GM23338 (cell line): ENCODE measurements at regions not wholly inside any gene's neighbourhood (a gene's known extent, or its start where the extent isn't known, plus 50 kb on each side); places are given as distances from the start of the nearest gene placed in this dataset.

Experiments
- ATAC-seq: fragments of 200-7000 bp; cut with Tn5 transposase; 3 replicates; pipeline ENCODE4 v1.9.1; 2020
- DNase-seq: peaks from one replicate; pipeline ENCODE4 v3.0.0-alpha.2; 2015; ENCODE audit warnings: low spot score
- H2AFZ ChIP-seq: fragments of 200-600 bp; sonication (generic); 2 replicates; pipeline ENCODE4 v1.8.0; 2016; ENCODE audit warnings: antibody characterized with exemption, mild to moderate bottlenecking, moderate library complexity
- H3F3A ChIP-seq: fragments of 200-600 bp; sonication (generic); replicated peaks from 2 replicates; pipeline ENCODE4 v1.8.0; 2017; ENCODE audit warnings: antibody characterized with exemption, mixed run types, low read depth
- H3K27ac ChIP-seq: fragments of 200-600 bp; sonication (generic); 2 replicates; pipeline ENCODE4 v1.6.1; 2016; ENCODE audit warnings: low read depth
- H3K27me3 ChIP-seq: fragments of 200-600 bp; sonication (generic); 2 replicates; pipeline ENCODE4 v1.8.0; 2016; ENCODE audit warnings: mild to moderate bottlenecking, mixed run types, moderate library complexity; ENCODE audit not compliant: insufficient read depth
- H3K36me3 ChIP-seq: fragments of 200-600 bp; sonication (generic); 2 replicates; pipeline ENCODE4 v1.8.0; 2016; ENCODE audit warnings: mild to moderate bottlenecking; ENCODE audit not compliant: insufficient read depth
- H3K4me1 ChIP-seq: fragments of 200-600 bp; sonication (generic); 2 replicates; pipeline ENCODE4 v1.8.0; 2016; ENCODE audit warnings: mild to moderate bottlenecking, moderate library complexity; ENCODE audit not compliant: insufficient read depth
- H3K4me2 ChIP-seq: fragments of 200-600 bp; sonication (generic); 2 replicates; pipeline ENCODE4 v1.7.1; 2017; ENCODE audit warnings: mixed run types
- H3K4me3 ChIP-seq: fragments of 200-600 bp; sonication (generic); 2 replicates; pipeline ENCODE4 v1.6.1; 2016; ENCODE audit warnings: mixed run types
- H3K79me2 ChIP-seq: fragments of 200-600 bp; sonication (generic); replicated peaks from 2 replicates; pipeline ENCODE4 v1.8.0; 2017; ENCODE audit warnings: mild to moderate bottlenecking; ENCODE audit not compliant: insufficient read depth
- H3K9me2 ChIP-seq: fragments of 200-600 bp; sonication (generic); 2 replicates; pipeline ENCODE4 v1.8.0; 2017; ENCODE audit not compliant: insufficient read depth
- H4K20me1 ChIP-seq: fragments of 200-600 bp; sonication (generic); replicated peaks from 2 replicates; pipeline ENCODE4 v1.8.0; 2017; ENCODE audit warnings: mild to moderate bottlenecking; ENCODE audit not compliant: insufficient read depth
- H3K27ac Mint-ChIP-seq: 2 replicates; pipeline ENCODE4 v1.8.0; 2020; ENCODE audit warnings: inconsistent platforms, mild to moderate bottlenecking, moderate library complexity, mixed read lengths
- H3K27me3 Mint-ChIP-seq: 3 replicates; pipeline ENCODE4 v1.8.0; 2022; ENCODE audit warnings: low read depth, mild to moderate bottlenecking, moderate library complexity, mixed read lengths, inconsistent platforms; ENCODE audit not compliant: insufficient read depth, poor library complexity
- H3K36me3 Mint-ChIP-seq: 3 replicates; pipeline ENCODE4 v1.8.0; 2021; ENCODE audit warnings: low read depth, mild to moderate bottlenecking, inconsistent platforms, moderate library complexity, mixed read lengths
- H3K4me1 Mint-ChIP-seq: 3 replicates; pipeline ENCODE4 v1.8.0; 2020; ENCODE audit warnings: mild to moderate bottlenecking, inconsistent platforms, mixed read lengths
- H3K4me3 Mint-ChIP-seq: 3 replicates; pipeline ENCODE4 v1.8.0; 2021; ENCODE audit warnings: moderate library complexity, mild to moderate bottlenecking, inconsistent platforms, mixed read lengths
- H3K9me3 Mint-ChIP-seq: 3 replicates; pipeline ENCODE4 v1.8.0; 2020; ENCODE audit warnings: moderate library complexity, mild to moderate bottlenecking, inconsistent platforms, mixed read lengths
- CREB1 ChIP-seq: fragments of 250-450 bp; sonication (Bioruptor Pico); IDR thresholded peaks from 2 replicates; pipeline ENCODE4 v1.5.0; 2020; ENCODE audit warnings: low read depth, mild to moderate bottlenecking, moderate library complexity
- CTCF ChIP-seq, 2 experiments: fragments of 200-600 bp in 1 of 2; sonication (generic) in 1 of 2; conservative IDR thresholded peaks; 2 replicates each; pipeline versions ENCODE4 v1.5.1 to v1.6.1; 2016 to 2017; ENCODE audit warnings: antibody characterized with exemption in 2 of 2, low read depth in 2 of 2, mild to moderate bottlenecking in 2 of 2, moderate library complexity in 1 of 2
- ETS1 ChIP-seq: IDR thresholded peaks from 2 replicates; pipeline ENCODE4 v1.6.1; 2016; ENCODE audit warnings: antibody characterized with exemption
- EZH2phosphoT487 ChIP-seq: fragments of 200-600 bp; sonication (generic); IDR thresholded peaks from one replicate; pipeline ENCODE4 v1.8.1; 2018; ENCODE audit warnings: antibody characterized with exemption; ENCODE audit not compliant: unreplicated experiment
- JUNB ChIP-seq: IDR thresholded peaks from one replicate; pipeline ENCODE4 v1.6.1; 2016; ENCODE audit warnings: antibody characterized with exemption; ENCODE audit not compliant: unreplicated experiment
- NANOG ChIP-seq: IDR thresholded peaks from 2 replicates; pipeline ENCODE4 v1.6.1; 2016; ENCODE audit warnings: antibody characterized with exemption, borderline replicate concordance
- POLR2AphosphoS5 ChIP-seq: IDR thresholded peaks from 2 replicates; pipeline ENCODE4 v1.6.1; 2016; ENCODE audit warnings: antibody characterized with exemption, low read depth
- STAT1 ChIP-seq: IDR thresholded peaks from one replicate; pipeline ENCODE4 v1.6.1; 2016; ENCODE audit warnings: antibody characterized with exemption; ENCODE audit not compliant: unreplicated experiment
- ZNF331 ChIP-seq: fragments of 250-450 bp; sonication (Bioruptor Pico); IDR thresholded peaks from 2 replicates; pipeline ENCODE4 v1.5.0; 2020; ENCODE audit warnings: low read depth, mild to moderate bottlenecking, moderate library complexity
- TF ChIP-seq, protein P1 (sequence below): fragments of 250-450 bp; sonication (Bioruptor Pico); IDR thresholded peaks from 2 replicates; pipeline ENCODE4 v1.5.0; 2020; ENCODE audit warnings: mild to moderate bottlenecking, moderate library complexity

GRCh38 chr16:66133643-66134338, 232.7 kb upstream of the CDH5 start:
- ATAC-seq, result no peak
- no peaks in the 10 kb centered on the region for H3K36me3 ChIP-seq
- no peak overlapping the region for H3K27ac Mint-ChIP-seq

GRCh38 chr16:66131895-66132294, 234.6 kb upstream of the CDH5 start:
- ATAC-seq (no peak), DNase-seq (no peak)
- Histone ChIP-seq H3F3A (no peaks in the 10 kb centered on the region), H3K79me2 (no peaks in the 10 kb centered on the region), H3K9me2 (no peaks in the 10 kb centered on the region; the same call in 1 of the 2 replicates), H3K36me3 (no peaks in the 10 kb centered on the region), H3K4me3 (no peak overlapping the region), H3K4me1 (peaks cover 21% of the 10 kb centered on the region), H3K4me2 (no peak overlapping the region), H3K27ac (no peak overlapping the region), H3K27me3 (0 out of 2 replicates have a peak, but pooled peaks cover 2% of the 10 kb centered on the region), H4K20me1 (no peaks in the 10 kb centered on the region), H2AFZ (no peak overlapping the region)
- Mint-ChIP-seq H3K9me3 (peaks cover 2% of the 10 kb centered on the region; the same call in 2 of the 3 replicates), H3K4me1 (peaks cover 28% of the 10 kb centered on the region), H3K27me3 (peaks cover 5% of the 10 kb centered on the region), H3K36me3 (no peaks in the 10 kb centered on the region), H3K4me3 (no peak overlapping the region), H3K27ac (no peak overlapping the region)
- TF ChIP-seq EZH2phosphoT487 (no peak), STAT1 (no peak), NANOG (no peak)
- TF ChIP-seq, protein P1, sequence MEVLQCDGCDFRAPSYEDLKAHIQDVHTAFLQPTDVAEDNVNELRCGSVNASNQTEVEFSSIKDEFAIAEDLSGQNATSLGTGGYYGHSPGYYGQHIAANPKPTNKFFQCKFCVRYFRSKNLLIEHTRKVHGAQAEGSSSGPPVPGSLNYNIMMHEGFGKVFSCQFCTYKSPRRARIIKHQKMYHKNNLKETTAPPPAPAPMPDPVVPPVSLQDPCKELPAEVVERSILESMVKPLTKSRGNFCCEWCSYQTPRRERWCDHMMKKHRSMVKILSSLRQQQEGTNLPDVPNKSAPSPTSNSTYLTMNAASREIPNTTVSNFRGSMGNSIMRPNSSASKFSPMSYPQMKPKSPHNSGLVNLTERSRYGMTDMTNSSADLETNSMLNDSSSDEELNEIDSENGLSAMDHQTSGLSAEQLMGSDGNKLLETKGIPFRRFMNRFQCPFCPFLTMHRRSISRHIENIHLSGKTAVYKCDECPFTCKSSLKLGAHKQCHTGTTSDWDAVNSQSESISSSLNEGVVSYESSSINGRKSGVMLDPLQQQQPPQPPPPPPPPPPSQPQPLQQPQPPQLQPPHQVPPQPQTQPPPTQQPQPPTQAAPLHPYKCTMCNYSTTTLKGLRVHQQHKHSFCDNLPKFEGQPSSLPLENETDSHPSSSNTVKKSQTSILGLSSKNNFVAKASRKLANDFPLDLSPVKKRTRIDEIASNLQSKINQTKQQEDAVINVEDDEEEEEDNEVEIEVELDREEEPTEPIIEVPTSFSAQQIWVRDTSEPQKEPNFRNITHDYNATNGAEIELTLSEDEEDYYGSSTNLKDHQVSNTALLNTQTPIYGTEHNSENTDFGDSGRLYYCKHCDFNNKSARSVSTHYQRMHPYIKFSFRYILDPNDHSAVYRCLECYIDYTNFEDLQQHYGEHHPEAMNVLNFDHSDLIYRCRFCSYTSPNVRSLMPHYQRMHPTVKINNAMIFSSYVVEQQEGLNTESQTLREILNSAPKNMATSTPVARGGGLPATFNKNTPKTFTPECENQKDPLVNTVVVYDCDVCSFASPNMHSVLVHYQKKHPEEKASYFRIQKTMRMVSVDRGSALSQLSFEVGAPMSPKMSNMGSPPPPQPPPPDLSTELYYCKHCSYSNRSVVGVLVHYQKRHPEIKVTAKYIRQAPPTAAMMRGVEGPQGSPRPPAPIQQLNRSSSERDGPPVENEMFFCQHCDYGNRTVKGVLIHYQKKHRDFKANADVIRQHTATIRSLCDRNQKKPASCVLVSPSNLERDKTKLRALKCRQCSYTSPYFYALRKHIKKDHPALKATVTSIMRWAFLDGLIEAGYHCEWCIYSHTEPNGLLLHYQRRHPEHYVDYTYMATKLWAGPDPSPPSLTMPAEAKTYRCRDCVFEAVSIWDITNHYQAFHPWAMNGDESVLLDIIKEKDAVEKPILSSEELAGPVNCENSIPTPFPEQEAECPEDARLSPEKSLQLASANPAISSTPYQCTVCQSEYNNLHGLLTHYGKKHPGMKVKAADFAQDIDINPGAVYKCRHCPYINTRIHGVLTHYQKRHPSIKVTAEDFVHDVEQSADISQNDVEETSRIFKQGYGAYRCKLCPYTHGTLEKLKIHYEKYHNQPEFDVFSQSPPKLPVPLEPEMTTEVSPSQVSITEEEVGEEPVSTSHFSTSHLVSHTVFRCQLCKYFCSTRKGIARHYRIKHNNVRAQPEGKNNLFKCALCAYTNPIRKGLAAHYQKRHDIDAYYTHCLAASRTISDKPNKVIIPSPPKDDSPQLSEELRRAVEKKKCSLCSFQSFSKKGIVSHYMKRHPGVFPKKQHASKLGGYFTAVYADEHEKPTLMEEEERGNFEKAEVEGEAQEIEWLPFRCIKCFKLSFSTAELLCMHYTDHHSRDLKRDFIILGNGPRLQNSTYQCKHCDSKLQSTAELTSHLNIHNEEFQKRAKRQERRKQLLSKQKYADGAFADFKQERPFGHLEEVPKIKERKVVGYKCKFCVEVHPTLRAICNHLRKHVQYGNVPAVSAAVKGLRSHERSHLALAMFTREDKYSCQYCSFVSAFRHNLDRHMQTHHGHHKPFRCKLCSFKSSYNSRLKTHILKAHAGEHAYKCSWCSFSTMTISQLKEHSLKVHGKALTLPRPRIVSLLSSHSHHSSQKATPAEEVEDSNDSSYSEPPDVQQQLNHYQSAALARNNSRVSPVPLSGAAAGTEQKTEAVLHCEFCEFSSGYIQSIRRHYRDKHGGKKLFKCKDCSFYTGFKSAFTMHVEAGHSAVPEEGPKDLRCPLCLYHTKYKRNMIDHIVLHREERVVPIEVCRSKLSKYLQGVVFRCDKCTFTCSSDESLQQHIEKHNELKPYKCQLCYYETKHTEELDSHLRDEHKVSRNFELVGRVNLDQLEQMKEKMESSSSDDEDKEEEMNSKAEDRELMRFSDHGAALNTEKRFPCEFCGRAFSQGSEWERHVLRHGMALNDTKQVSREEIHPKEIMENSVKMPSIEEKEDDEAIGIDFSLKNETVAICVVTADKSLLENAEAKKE (CRISPR knock-in tag), result no peak

More at GRCh38 chr16:66133643-66134338, 232.7 kb upstream of the CDH5 start:
- TF ChIP-seq JUNB, result no peak
- no peak for TF ChIP-seq STAT1
- TF ChIP-seq ETS1, result no peak
- no peak for TF ChIP-seq CREB1
- TF ChIP-seq CTCF (conservative IDR thresholded peaks at IDR 0.05; ENCODE audit: low read depth in 2 of 2), result no peak
- TF ChIP-seq POLR2AphosphoS5, result no peak
- no peak for TF ChIP-seq ZNF331
- no peak overlapping the region for H2AFZ ChIP-seq
- H3K4me2 ChIP-seq, result no peak overlapping the region
- H3K27me3 Mint-ChIP-seq, result peaks cover 2% of the 10 kb centered on the region
- no peaks in the 10 kb centered on the region for H4K20me1 ChIP-seq
- peaks cover 2% of the 10 kb centered on the region; the same call in 2 of the 3 replicates for H3K9me3 Mint-ChIP-seq
- peaks cover 19% of the 10 kb centered on the region for H3K4me1 Mint-ChIP-seq
- no peaks in the 10 kb centered on the region for H3F3A ChIP-seq
- no peak overlapping the region for H3K4me3 ChIP-seq
- no peak overlapping the region for H3K27ac ChIP-seq
- no peaks in the 10 kb centered on the region for H3K79me2 ChIP-seq
- H3K9me2 ChIP-seq, result no peaks in the 10 kb centered on the region; the same call in 1 of the 2 replicates
- peaks cover 10% of the 10 kb centered on the region; the same call in 1 of the 2 replicates for H3K4me1 ChIP-seq
- H3K27me3 ChIP-seq, result no peaks in the 10 kb centered on the region
- H3K36me3 Mint-ChIP-seq, result no peaks in the 10 kb centered on the region
- no peak for DNase-seq
- H3K4me3 Mint-ChIP-seq, result no peak overlapping the region
